AG09319 (cell line): ENCODE measurements at regions not wholly inside any gene's neighbourhood (a gene's known extent, or its start where the extent isn't known, plus 50 kb on each side); places are given as distances from the start of the nearest gene placed in this dataset.

ENCODE experiments used
- DNase-seq: peaks from one replicate; pipeline ENCODE4 v3.0.0-alpha.2; 2010; ENCODE audit warnings: low read depth; ENCODE audit errors: extremely low read depth
- CTCF ChIP-seq: IDR thresholded peaks from 2 replicates; pipeline ENCODE4 v1.5.1; 2011; ENCODE audit warnings: low read depth, mild to moderate bottlenecking, inconsistent platforms, low read length, moderate library complexity

GRCh38 chr7:51471210-51471980 is 154.8 kb upstream of the COBL start:
- TF ChIP-seq CTCF: no peak
- no peak for DNase-seq

DNA sequence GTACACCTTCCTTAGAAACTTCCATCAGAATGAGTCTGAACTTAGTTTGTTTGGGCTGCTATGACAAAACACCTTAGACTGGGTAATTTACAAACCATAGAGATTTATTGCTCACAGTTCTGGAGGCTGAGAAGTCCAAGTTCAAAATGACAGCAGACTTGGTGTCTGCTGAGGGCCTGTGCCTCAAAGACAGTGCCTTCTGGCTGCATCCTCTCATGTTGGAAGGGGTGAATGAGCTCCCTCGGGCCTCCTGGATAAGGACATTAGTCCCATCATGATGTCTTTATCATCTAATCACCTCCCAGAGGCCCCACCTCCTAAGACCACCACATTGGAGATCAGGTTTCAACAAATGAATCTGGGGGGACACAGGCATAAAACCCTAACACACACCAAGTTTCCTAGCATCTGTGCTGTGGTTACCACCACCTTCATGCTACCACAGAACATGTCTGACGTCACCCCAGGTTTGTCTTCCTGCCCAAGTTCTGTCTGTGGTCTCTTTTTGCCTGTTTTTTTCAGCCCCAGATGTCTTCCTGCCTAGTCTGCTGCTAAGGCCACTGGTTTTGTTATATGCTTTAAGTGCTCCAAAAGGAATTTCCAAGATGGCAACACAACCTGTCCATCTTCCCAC is 150.9 kb upstream of the COBL start:
- TF ChIP-seq CTCF: no peak
- no peak for DNase-seq

- DNase-seq: no peak
- no peak for TF ChIP-seq CTCF
These were observed 143.2 kb upstream of the COBL start for GRCh38 chr7:51459809-51460208.

DNA sequence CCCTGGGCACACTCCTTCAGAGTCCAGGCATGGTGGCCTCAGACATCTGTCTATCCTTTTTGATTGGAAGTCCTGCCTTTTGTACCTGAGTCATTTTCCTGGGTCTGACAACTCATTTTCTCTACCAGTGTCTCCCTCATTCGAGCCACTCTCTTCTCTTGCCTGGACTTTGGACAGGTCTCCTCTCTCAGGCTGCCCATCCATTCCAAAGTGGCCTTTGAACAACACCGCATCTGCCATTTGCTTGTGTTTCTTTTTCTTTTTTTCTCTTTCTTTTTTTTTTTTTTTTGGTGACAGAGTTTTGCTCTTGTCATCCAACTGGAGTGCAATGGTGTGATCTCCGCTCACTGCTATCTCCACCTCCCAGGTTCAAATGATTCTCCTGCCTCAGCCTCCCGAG is 142.1 kb upstream of the COBL start:
- DNase-seq: no peak
- no peak for TF ChIP-seq CTCF

GRCh38 chr7:51457079-51457478 is 140.5 kb upstream of the COBL start:
- TF ChIP-seq CTCF: no peak
- no peak for DNase-seq

DNA sequence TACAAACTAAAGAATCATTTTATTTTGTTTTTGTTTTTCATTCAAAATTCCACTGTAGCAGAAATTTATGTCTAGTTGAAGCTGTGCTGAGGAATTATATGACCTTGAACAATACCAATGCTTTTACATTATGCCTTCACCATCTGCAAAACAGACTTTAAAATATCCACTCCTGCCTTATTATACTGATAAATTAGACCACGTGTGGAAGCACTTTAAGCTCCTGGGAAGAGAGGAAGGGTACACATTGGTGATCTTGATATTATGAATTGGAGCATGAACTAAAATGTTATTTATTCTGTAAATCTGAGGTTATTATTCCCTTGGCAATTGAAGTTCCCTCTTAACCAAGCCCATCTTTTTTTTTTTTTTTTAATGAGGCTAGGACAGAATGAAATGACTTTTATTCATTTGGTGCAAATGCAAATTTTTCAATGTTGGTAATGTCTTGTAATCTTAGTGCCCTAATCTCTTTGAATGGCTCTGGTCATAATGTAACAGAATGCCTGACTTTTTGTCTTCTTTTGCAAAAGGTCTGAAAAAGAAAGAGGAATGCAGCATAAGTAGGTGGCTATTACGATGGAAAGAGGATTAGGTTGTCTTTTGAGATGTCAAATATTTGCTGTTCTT is 139.9 kb upstream of the COBL start:
- TF ChIP-seq CTCF: no peak
- no peak for DNase-seq

DNA sequence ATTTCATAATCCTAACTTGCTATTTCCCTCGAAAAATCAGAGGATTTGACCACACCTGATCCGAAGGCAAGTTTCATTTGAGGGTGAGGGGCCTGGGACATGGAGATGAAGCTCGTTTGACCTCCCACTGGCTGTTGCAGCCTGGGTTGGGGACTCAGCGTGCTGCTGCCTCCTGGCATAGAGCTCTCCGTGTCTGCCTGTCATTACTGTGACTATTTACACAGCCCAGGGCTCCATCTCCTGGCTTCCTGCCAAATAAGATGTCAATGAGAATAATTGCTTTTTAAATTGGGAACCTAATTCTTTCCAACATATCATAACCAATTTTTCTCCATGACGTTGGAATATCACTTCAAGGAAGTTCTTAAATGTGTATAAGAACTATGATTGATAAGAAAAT is 139.3 kb upstream of the COBL start:
- no peak for DNase-seq
- no peak for TF ChIP-seq CTCF
